HG02981 (cell line): ENCODE measurements at regions not wholly inside any gene's neighbourhood (a gene's known extent, or its start where the extent isn't known, plus 50 kb on each side); places are given as distances from the start of the nearest gene placed in this dataset.

Source experiments
- ATAC-seq: cut with Tn5 transposase; IDR thresholded peaks from one replicate; pipeline ENCODE4 v1.9.1; 2021; ENCODE audit warnings: mild to moderate bottlenecking, moderate library complexity; ENCODE audit not compliant: unreplicated experiment

GRCh38 chr5:19401032-19401431 lies 587.0 kb downstream of the CDH18 start:
- no peak for ATAC-seq

- no peak for ATAC-seq
These were observed 581.2 kb downstream of the CDH18 start for GRCh38 chr5:19406576-19407365.

- no peak for ATAC-seq
These were observed 579.9 kb downstream of the CDH18 start for GRCh38 chr5:19408149-19408548.

- no peak for ATAC-seq
These were observed 576.1 kb downstream of the CDH18 start for GRCh38 chr5:19411936-19412335.
